ENCODE measurements at regions not wholly inside any gene's neighbourhood (a gene's known extent, or its start where the extent isn't known, plus 50 kb on each side); places are given as distances from the start of the nearest gene placed in this dataset.

DNA sequence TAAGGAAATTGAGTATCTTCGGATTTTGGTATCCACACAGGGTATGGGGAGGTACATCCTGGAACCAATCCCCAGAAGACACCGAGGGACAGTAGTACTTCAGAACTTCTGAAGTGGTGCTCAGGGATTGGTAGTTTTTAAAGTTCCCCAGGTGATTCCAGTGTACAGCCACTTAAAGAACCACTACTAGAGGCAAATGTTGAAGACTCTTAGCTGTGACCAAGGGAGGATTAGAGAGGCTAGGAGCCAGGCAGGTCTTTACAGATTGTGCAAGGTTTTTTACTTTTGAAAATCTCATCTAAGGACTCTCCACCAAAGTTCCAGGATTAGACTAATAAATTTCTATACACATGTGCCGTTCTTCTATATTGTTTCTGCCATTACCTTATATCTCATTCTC is 52.9 kb upstream of the GLS start:
- CTCF ChIA-PET, result no interaction called here
- DNase-seq (ENCODE audit: extremely low spot score), result no peak
- TF ChIP-seq, protein P1, sequence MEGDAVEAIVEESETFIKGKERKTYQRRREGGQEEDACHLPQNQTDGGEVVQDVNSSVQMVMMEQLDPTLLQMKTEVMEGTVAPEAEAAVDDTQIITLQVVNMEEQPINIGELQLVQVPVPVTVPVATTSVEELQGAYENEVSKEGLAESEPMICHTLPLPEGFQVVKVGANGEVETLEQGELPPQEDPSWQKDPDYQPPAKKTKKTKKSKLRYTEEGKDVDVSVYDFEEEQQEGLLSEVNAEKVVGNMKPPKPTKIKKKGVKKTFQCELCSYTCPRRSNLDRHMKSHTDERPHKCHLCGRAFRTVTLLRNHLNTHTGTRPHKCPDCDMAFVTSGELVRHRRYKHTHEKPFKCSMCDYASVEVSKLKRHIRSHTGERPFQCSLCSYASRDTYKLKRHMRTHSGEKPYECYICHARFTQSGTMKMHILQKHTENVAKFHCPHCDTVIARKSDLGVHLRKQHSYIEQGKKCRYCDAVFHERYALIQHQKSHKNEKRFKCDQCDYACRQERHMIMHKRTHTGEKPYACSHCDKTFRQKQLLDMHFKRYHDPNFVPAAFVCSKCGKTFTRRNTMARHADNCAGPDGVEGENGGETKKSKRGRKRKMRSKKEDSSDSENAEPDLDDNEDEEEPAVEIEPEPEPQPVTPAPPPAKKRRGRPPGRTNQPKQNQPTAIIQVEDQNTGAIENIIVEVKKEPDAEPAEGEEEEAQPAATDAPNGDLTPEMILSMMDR (IDR thresholded peaks at IDR 0.05; ENCODE audit: control extremely low read depth, extremely low read depth, low read depth, missing control alignments), result no peak
- POLR2A ChIA-PET, result no interaction called here

DNA sequence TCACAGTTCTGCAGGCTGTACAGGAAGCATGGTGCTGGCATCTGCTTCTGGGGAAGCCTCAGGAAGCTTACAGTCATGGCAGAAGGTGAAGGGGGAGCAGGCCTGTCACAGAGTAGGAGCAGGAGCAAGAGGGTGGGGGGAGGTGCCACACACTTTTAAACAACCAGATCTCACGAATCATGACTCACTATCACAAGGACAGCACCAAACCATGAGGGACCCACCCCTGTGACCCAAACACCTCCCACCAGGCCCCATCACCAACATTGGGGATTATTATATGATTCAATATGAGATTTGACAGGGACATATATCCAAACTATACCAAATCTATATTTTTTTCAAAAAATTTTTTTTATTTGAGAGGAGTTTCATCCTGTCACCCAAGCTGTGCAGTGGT is 51.0 kb upstream of the GLS start:
- POLR2A ChIA-PET, result no interaction called here

More for the DNA sequence above, 51.0 kb upstream of the GLS start:
- no peak for DNase-seq (ENCODE audit: extremely low spot score)
- TF ChIP-seq, protein P1 (IDR thresholded peaks at IDR 0.05; ENCODE audit: control extremely low read depth, extremely low read depth, low read depth, missing control alignments), result no peak
- CTCF ChIA-PET, result interaction anchor here (1.1 to 1.6 kb wide), 4 partner anchors 14 to 21 kb away, joined by 3 to 4 read pairs (median 4); no protein-coding TSS in a partner anchor
